ENCODE measurements at regions not wholly inside any gene's neighbourhood (a gene's known extent, or its start where the extent isn't known, plus 50 kb on each side); places are given as distances from the start of the nearest gene placed in this dataset.

DNA sequence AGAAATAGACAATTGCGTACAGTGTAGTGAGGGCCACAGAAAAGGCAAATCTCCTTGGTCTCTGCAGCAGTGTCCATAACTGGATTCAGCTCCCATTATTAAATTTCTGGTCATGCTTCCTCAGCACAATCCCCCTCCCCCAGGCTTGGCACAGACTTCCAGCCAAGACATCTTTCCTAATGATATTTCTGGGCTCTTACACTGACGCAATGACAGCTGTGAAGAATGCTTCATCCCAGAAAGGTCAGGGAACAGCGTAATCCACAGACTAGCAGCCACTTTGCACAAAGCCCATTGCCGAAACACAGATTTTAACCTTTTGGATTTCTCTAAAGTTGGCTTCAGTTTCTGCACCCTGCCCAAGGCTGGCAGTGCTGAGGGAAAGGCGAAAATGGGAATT is 597.6 kb upstream of the CPEB2 start:
- CTCF ChIA-PET: no interaction called here
- TF ChIP-seq ZNF335 (tag by site-specific recombination; conservative IDR thresholded peaks at IDR 0.05) (no peak), ZNF561 (tag by site-specific recombination; IDR thresholded peaks at IDR 0.05; ENCODE audit: borderline replicate concordance) (no peak), ZBTB8A (tag by site-specific recombination; IDR thresholded peaks at IDR 0.05) (no peak), HOXC10 (CRISPR knock-in tag; IDR thresholded peaks at IDR 0.05) (no peak), ZNF19 (tag by site-specific recombination; IDR thresholded peaks at IDR 0.05; ENCODE audit: low read depth) (no peak), ZNF624 (tag by site-specific recombination; IDR thresholded peaks at IDR 0.05) (no peak), ZNF114 (tag by site-specific recombination; IDR thresholded peaks at IDR 0.05) (no peak), ZNF785 (tag by site-specific recombination; IDR thresholded peaks at IDR 0.05) (no peak), ZNF416 (tag by site-specific recombination; IDR thresholded peaks at IDR 0.05) (no peak), ZNF423 (tag by site-specific recombination; IDR thresholded peaks at IDR 0.05) (no peak), ZNF266 (tag by site-specific recombination; IDR thresholded peaks at IDR 0.05; ENCODE audit: low read depth) (no peak), TCF7L2 (IDR thresholded peaks at IDR 0.05; ENCODE audit: borderline replicate concordance, low read depth, low read length) (no peak)
- TF ChIP-seq, protein P1, sequence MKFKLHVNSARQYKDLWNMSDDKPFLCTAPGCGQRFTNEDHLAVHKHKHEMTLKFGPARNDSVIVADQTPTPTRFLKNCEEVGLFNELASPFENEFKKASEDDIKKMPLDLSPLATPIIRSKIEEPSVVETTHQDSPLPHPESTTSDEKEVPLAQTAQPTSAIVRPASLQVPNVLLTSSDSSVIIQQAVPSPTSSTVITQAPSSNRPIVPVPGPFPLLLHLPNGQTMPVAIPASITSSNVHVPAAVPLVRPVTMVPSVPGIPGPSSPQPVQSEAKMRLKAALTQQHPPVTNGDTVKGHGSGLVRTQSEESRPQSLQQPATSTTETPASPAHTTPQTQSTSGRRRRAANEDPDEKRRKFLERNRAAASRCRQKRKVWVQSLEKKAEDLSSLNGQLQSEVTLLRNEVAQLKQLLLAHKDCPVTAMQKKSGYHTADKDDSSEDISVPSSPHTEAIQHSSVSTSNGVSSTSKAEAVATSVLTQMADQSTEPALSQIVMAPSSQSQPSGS (tag by site-specific recombination; IDR thresholded peaks at IDR 0.05; ENCODE audit: low read depth): no peak
- TF ChIP-seq, protein P2, sequence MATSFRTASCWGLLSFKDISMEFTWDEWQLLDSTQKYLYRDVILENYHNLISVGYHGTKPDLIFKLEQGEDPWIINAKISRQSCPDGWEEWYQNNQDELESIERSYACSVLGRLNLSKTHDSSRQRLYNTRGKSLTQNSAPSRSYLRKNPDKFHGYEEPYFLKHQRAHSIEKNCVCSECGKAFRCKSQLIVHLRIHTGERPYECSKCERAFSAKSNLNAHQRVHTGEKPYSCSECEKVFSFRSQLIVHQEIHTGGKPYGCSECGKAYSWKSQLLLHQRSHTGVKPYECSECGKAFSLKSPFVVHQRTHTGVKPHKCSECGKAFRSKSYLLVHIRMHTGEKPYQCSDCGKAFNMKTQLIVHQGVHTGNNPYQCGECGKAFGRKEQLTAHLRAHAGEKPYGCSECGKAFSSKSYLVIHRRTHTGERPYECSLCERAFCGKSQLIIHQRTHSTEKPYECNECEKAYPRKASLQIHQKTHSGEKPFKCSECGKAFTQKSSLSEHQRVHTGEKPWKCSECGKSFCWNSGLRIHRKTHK (tag by site-specific recombination; IDR thresholded peaks at IDR 0.05): no peak
- TF ChIP-seq, protein P3, sequence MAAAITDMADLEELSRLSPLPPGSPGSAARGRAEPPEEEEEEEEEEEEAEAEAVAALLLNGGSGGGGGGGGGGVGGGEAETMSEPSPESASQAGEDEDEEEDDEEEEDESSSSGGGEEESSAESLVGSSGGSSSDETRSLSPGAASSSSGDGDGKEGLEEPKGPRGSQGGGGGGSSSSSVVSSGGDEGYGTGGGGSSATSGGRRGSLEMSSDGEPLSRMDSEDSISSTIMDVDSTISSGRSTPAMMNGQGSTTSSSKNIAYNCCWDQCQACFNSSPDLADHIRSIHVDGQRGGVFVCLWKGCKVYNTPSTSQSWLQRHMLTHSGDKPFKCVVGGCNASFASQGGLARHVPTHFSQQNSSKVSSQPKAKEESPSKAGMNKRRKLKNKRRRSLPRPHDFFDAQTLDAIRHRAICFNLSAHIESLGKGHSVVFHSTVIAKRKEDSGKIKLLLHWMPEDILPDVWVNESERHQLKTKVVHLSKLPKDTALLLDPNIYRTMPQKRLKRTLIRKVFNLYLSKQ (tag by site-specific recombination; IDR thresholded peaks at IDR 0.05; ENCODE audit: borderline replicate concordance): no peak
- TF ChIP-seq, protein P4, sequence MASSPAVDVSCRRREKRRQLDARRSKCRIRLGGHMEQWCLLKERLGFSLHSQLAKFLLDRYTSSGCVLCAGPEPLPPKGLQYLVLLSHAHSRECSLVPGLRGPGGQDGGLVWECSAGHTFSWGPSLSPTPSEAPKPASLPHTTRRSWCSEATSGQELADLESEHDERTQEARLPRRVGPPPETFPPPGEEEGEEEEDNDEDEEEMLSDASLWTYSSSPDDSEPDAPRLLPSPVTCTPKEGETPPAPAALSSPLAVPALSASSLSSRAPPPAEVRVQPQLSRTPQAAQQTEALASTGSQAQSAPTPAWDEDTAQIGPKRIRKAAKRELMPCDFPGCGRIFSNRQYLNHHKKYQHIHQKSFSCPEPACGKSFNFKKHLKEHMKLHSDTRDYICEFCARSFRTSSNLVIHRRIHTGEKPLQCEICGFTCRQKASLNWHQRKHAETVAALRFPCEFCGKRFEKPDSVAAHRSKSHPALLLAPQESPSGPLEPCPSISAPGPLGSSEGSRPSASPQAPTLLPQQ (tag by site-specific recombination; IDR thresholded peaks at IDR 0.05): no peak
- TF ChIP-seq, protein P5, sequence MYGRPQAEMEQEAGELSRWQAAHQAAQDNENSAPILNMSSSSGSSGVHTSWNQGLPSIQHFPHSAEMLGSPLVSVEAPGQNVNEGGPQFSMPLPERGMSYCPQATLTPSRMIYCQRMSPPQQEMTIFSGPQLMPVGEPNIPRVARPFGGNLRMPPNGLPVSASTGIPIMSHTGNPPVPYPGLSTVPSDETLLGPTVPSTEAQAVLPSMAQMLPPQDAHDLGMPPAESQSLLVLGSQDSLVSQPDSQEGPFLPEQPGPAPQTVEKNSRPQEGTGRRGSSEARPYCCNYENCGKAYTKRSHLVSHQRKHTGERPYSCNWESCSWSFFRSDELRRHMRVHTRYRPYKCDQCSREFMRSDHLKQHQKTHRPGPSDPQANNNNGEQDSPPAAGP (tag by site-specific recombination; IDR thresholded peaks at IDR 0.05): no peak
- TF ChIP-seq, protein P6, sequence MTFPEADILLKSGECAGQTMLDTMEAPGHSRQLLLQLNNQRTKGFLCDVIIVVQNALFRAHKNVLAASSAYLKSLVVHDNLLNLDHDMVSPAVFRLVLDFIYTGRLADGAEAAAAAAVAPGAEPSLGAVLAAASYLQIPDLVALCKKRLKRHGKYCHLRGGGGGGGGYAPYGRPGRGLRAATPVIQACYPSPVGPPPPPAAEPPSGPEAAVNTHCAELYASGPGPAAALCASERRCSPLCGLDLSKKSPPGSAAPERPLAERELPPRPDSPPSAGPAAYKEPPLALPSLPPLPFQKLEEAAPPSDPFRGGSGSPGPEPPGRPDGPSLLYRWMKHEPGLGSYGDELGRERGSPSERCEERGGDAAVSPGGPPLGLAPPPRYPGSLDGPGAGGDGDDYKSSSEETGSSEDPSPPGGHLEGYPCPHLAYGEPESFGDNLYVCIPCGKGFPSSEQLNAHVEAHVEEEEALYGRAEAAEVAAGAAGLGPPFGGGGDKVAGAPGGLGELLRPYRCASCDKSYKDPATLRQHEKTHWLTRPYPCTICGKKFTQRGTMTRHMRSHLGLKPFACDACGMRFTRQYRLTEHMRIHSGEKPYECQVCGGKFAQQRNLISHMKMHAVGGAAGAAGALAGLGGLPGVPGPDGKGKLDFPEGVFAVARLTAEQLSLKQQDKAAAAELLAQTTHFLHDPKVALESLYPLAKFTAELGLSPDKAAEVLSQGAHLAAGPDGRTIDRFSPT (tag by site-specific recombination; IDR thresholded peaks at IDR 0.05): no peak
- Histone ChIP-seq H3K36me3 (ENCODE audit: control insufficient read depth in 2 of 2, insufficient read depth in 1 of 2, low read length in 2 of 2) (no peaks in the 10 kb centered on the region), H3K4me3 (ENCODE audit: low read depth, low read length) (no peak overlapping the region), H3K27ac (ENCODE audit: extremely low read depth, low read depth, low read length) (no peak overlapping the region), H3K9me3 (ENCODE audit: control insufficient read depth, insufficient read depth, low read depth, low read length) (no peaks in the 10 kb centered on the region), H3K4me1 (ENCODE audit: control insufficient read depth, insufficient read depth, low read length) (no peaks in the 10 kb centered on the region)
- POLR2A ChIA-PET: no interaction called here

Data from HEK293 (cell line).